Kidney epithelial cell (primary cell): ENCODE measurements at regions not wholly inside any gene's neighbourhood (a gene's known extent, or its start where the extent isn't known, plus 50 kb on each side); places are given as distances from the start of the nearest gene placed in this dataset.
"Not testable (repeated sequence)": the region's sequence is repeated elsewhere in the genome, so short reads cannot be mapped to it uniquely, and the experiment has no call there.

Experiments used
- DNase-seq: peaks from one replicate; pipeline ENCODE4 v3.0.0-alpha.2; 2010; ENCODE audit warnings: low read depth
- H3K27me3 ChIP-seq: 2 replicates; pipeline ENCODE4 v1.6.0; 2011; ENCODE audit warnings: low read length; ENCODE audit not compliant: control insufficient read depth, insufficient read depth
- H3K36me3 ChIP-seq: 2 replicates; pipeline ENCODE4 v1.5.1; 2011; ENCODE audit warnings: low read length; ENCODE audit not compliant: control insufficient read depth, insufficient read depth
- H3K4me3 ChIP-seq: 2 replicates; pipeline ENCODE4 v1.5.1; 2011; ENCODE audit warnings: low read depth, mild to moderate bottlenecking, control low read depth, low read length
- CTCF ChIP-seq: IDR thresholded peaks from 2 replicates; pipeline ENCODE4 v1.5.1; 2011; ENCODE audit warnings: mild to moderate bottlenecking, moderate library complexity, low read length, control low read depth, inconsistent platforms; ENCODE audit not compliant: insufficient read depth, poor library complexity, severe bottlenecking

GRCh38 chr16:86951831-86952598, 365.2 kb downstream of the C16orf95 start:
- H3K4me3 ChIP-seq = no peak overlapping the region
- no peaks in the 10 kb centered on the region for H3K36me3 ChIP-seq
- DNase-seq = peak; percentile 95
- TF ChIP-seq CTCF = no peak
- H3K27me3 ChIP-seq = no peaks in the 10 kb centered on the region

- H3K4me3 ChIP-seq = no peak overlapping the region
- no peaks in the 10 kb centered on the region for H3K36me3 ChIP-seq
- TF ChIP-seq CTCF = no peak
- no peaks in the 10 kb centered on the region for H3K27me3 ChIP-seq
- DNase-seq = no peak
Measured at GRCh38 chr16:86952769-86953168, 364.4 kb downstream of the C16orf95 start.

DNA sequence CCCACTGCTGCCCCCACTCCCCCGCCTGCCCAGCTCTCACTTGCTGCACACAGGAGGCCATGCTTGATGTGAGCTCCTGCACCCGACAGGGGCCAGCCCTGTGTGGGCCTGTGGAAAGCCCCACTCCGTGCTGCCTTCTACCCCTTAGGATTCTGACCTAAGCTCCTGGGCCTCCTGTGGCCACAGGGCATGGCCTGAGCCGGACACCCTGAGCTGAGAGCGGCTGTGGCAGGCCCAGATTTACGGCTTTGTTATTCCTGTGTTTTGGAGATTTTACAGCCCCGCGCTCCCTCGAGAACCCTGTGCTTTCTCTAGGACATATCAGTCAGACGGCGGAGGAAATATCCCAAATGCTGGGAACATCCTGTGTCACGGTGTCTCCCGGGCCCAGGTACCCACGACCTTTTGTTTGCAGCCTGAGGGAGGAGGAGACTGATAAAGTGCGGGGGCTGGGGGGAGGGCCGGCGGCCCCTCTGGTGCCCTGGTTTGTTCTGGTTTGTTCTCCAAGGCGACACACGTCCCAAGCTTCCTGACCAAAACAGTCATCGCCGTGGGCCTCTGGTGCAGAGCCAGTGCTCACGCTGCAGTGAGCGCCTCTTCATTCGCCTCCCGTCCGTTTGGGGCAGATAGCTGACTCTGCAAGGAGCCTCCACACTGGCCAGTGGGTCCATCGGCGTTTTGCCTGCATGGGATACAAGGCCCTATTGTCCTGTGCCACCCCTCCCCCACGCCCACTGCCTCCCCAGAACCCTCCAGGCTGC, 363.4 kb downstream of the C16orf95 start:
- Histone ChIP-seq H3K27me3 (peaks cover 3% of the 10 kb centered on the region), H3K36me3 (no peaks in the 10 kb centered on the region), H3K4me3 (no peak overlapping the region)
- no peak for TF ChIP-seq CTCF
- no peak for DNase-seq

DNA sequence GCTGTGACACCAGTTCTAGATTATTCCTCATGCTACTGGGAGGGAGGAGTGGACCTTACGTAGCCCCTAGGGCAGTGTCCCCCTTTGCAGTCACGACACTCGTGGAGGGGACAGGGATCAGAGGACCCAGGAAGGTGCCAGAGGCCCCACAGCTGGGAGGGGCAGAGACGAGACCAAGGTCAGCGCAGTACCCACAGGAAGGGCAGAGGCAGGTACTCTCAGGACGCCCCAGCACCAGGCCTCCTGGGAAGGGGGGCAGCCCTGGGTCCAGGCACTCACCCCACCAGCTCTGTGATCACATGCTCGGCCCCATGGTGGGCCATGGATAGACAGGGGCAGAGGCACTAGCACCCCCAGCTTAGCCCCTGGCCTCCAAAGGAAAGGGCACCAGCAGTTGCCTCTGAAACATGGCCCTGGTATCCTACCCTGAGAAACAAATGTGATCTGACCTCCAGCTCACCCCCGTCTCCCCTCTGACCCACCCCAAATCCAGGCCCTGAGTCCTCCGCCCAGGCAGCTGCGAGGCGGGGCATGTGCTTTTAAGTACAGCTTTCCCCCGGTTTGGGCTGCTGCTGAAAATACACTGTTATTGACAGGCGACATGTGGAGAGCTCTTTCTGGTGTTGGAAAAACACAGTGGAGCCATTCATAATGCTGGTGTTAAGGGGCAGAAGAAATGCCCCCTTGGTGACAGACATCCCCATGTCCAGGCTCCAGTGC, 361.9 kb downstream of the C16orf95 start:
- no peaks in the 10 kb centered on the region for H3K36me3 ChIP-seq
- no peak overlapping the region for H3K4me3 ChIP-seq
- DNase-seq = no peak
- peaks cover 13% of the 10 kb centered on the region for H3K27me3 ChIP-seq
- no peak for TF ChIP-seq CTCF

DNA sequence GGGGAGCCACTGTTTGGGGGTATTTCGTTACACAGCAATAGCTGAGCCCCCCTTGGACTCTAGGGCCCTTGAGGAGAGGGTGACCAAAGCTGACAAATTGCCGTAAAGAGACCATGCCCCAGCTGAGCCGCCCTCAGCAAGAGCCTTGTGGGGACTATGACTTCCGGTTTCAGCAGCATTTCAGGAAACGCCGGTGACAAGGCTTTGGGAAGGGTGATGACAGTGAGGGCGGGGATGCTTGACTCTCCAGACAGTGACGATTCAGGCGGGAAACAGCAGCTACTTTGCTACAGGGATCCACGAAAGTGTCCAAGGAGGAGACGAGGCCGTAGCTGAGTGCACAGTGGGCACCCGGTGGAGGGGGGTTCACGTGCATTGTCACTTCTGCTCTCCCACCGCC, 360.8 kb downstream of the C16orf95 start:
- no peak for TF ChIP-seq CTCF
- no peak for DNase-seq
- H3K4me3 ChIP-seq = no peak overlapping the region
- no peaks in the 10 kb centered on the region for H3K36me3 ChIP-seq
- peaks cover 24% of the 10 kb centered on the region for H3K27me3 ChIP-seq

DNA sequence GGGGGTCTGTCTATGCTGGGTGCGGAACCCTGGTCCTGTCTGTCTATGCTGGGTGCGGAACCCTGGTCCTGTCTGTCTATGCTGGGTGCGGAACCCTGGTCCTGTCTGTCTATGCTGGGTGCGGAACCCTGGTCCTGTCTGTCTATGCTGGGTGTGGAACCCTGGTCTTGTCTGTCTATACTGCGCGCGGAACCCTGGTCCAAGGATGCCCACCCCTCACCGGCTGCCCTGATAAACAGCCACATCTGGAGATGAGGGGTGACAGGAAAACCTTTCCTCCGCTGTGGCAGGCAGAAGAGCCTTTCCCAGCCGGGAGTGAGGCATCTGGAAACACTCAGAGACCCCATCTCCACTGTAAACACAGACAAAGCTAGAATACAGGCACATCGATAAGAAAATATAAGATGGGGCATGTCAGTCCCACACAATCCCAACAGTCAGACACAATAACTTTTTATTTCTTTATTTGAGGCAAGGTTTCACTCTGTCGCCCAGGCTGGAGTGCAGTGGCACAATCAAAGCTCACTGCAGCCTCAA, 359.5 kb downstream of the C16orf95 start:
- H3K4me3 ChIP-seq, H3K36me3 ChIP-seq, DNase-seq: not testable (repeated sequence)
- H3K27me3 ChIP-seq = peaks cover 33% of the 10 kb centered on the region
